CMK (cell line): ENCODE measurements at regions not wholly inside any gene's neighbourhood (a gene's known extent, or its start where the extent isn't known, plus 50 kb on each side); places are given as distances from the start of the nearest gene placed in this dataset.

Source experiments
- DNase-seq: peaks from one replicate; pipeline ENCODE4 v3.0.0-alpha.2; 2010; ENCODE audit warnings: low read depth

DNA sequence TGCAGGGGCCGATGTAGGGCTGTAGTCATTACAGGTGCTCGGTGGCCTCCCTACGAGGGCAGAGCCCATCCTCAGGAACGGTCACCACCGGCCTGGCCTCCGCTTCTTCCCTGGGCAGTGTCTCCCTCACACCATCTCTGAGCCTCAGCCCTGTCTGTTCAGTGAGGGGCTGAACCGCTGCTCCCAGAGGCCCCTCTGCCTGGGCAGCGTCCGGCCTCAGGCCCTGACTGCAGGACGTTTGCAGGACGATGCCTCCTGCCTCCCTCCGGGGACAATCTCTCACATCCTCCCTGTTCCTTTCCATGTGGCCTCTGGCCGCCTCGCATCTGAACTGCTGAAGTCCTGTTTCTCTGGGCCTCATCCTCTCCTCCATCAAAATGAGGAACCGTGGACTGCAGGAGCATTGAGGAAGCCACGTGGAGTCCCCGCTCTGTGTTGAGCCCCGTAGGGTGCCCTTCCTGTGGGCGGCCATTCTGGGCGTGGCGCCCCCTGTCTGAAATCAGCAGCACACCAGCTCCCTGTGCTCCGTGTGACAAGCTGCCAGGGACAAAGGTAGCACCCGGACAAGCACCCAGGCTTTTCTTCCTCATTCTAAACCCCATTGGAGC, 933.5 kb downstream of the BRD1 start:
- DNase-seq = no peak

DNA sequence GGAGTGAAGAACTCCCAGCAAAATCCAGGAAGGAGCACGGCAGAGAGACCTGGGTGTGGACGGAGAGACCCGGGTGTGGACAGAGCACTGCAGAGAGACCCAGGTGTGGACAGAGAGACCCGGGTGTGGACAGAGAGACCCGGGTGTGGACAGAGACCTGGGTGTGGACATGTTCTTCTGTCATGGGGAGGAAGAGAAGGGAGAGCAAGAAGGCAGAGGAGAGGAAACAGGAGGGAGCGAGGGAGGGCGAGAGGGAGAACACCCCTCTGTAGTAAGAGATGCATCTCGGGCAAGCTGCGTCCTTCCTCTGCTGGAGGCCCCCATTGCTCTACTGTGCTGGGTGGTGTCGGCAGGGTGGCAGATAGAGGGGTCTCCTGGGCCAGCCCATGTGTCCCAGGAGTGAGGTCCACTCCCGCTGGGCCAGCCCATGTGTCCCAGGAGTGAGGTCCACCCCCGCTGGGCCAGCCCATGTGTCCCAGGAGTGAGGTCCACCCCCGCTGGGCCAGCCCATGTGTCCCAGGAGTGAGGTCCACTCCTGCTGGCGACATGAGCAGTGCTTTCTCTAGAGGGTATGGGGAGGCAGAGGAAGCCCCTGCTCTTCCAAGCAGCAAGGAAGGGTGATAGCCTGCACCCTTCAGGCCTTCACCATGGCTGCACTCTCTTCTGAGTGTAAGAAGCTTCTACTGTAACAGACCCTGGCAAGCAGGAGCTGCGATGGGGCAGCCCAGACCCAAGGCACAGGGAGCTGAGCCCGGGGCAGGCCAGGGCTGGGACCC, 934.2 kb downstream of the BRD1 start:
- DNase-seq = no peak

DNA sequence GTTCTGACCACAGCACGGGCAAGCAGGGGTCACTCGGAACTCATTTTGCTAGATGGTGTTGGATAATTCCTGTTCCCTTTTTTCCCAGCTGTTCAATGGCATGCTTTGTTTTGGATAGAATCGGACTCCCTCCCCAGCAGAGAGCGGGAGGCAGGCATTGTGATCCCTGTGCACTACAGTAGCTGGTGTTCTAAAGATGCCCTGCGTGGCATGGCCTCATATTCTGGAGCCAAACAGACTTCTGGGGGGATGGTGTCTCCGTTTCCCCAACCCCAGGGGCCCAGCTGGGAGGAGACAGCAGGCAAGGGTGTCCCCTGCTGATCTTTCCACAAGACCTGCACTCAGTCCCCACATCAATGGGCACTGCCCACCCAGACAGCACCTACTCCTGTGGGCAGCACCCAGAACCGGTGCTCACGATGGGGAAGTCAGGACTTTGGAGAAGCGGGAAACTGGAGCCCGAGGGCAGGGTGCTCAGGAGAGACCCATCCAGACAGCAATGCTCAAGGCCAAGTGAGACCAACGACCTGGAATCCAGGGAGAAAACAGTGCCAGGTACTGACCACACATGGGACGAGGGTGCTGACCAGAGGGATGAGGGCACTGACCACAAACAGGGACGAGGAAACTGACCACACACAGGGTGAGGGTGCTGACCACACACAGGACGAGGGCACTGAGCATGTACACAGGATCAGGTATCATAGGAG, 934.9 kb downstream of the BRD1 start:
- DNase-seq = no peak

DNA sequence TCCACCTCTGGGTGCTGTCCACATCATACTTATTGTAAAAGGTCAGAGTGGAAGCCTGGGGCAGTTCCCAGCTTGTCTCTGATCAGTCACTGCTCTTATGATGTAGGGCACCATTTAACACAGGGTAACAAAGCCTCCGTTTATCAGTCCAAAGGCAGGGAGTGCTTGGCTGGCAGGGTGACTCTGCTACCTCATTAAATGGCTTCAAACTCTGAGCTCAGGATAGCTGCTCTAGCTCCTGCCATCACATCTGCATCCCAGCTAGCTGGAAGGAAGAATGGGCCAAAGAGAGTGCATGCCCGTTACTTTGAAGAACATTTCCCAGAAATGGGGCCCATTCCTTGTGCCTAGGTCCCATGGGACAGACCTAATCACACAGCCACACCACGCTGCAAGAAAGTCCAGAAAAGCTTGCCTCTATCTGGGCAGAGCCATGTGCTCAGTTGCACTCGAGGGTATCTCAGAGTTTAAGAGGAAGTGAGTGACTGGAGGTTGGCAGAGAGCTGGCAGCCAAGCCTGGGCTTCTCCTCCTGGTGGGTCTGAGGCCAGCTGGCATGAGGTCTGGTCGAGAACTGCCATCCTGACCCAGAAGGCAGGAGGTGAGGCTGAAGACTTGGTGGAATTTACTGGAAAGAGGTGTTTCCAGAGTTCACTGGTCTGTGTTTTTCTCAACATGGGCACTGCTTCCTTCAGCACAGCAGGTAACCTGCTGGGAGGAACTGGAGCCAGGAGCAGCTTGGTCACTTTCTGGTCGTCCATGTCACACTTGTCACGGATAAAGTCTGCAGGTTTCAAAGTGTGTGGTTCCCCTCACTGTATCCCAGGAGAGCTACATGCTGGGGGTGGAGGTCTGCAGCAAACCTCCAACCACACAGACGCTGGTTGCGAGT, 935.7 kb downstream of the BRD1 start:
- no peak for DNase-seq

DNA sequence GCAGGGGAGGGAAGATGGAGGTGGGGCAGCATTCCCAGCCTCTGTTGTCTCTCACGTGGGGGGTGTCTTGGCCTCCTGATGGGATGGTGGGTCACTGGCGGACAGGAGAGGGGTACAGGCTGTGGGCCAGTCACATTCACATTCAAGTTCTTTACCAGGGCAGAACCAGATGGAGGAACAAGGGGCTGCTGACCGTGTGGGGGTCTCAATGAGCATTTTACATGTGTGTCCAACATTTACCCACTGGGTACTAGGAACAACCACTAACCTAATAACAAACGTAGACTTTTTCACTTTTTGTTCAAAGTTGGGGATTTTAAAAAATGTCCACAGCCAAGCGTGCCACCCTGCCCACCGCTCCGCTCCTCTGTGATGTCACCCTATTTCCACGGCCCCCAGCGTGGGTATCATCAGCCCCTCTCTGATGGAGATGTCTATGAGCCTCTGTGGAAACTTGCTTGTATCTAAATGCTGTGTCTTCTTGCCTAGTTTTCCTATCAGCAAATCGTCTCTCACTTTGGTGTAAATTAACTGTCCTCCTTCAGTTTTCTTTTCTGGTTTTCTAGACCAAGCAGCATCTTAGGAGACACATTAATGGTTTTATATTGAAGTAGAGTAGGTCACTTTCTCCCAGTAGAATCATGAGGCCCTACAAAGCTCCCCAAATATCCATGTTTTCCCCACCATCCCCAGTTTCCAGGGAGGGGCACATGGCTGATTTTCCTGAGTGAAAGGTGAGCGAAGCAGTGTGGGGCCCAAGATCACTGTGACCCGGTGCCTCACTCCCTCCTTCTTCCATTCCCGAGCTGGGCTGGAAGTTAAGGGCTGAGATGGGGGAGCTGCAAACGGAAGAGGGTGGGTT, 936.7 kb downstream of the BRD1 start:
- no peak for DNase-seq

DNA sequence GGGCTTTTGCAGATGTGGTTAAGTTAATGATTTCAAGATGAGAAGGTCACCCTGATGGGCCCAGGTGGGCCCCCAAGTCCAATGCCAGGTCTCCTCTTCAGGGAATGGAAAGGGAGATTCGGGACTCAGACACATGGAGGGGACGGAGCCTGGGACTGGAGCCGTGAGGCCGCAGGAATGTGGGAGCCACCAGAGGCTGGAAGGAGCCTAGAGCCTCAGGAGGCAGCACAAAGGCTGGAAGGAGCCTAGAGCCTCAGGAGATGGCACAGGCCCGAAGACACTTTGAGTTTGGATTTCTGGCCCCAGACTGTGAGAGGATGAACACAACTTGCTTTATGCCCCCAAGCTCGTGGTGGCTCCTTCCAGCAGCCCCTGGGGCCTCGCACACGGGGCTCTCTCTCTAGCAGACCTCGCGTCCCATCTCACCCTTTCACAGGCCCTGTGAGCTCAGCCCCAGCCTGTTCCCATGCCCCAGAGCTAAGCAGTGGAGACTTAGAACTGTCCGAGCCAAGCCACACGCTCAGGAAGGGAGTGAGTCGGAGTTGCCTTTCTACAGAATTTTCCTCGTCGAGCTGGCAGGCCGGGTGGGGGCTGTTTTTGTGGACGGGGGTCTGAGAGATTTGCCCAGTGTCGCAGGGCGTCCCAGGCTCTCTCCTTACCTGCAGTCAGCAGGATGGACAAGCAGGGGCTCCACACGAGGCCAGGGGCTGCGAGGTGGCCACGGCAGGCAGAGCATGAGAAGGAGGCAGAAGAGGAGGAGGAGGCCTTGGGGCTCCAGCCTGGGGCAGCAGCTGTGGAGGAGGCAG, 937.6 kb downstream of the BRD1 start:
- DNase-seq = no peak

DNA sequence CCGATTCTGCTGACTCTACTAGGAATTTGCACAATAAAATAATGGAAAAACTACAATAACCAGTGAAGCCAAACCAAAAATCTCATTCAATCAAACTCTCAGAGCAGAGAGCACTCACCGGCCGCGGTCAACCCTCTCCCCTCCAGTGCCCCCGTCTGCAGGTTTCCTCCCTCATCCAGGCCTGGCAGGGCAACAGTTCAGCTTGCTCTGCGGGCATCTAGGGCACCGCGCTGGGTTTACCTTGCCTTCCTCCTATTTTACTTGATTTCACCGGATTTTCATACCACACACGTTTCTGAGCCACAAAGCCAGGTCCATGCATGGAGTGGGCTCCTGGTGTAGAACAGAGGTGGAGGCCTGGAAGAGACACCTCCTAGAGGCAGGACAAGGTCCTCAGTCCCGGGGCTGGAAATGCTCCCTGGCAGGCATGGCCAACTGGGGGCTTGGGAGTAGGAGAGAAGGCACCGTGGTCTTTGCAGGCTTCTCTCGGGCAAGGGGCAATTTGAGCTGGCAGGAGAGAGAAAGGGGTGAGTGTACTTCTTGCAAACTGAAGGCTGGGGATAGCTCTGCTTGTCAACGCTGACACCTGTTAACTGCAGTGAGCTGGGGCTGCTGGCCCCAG, 938.4 kb downstream of the BRD1 start:
- no peak for DNase-seq

DNA sequence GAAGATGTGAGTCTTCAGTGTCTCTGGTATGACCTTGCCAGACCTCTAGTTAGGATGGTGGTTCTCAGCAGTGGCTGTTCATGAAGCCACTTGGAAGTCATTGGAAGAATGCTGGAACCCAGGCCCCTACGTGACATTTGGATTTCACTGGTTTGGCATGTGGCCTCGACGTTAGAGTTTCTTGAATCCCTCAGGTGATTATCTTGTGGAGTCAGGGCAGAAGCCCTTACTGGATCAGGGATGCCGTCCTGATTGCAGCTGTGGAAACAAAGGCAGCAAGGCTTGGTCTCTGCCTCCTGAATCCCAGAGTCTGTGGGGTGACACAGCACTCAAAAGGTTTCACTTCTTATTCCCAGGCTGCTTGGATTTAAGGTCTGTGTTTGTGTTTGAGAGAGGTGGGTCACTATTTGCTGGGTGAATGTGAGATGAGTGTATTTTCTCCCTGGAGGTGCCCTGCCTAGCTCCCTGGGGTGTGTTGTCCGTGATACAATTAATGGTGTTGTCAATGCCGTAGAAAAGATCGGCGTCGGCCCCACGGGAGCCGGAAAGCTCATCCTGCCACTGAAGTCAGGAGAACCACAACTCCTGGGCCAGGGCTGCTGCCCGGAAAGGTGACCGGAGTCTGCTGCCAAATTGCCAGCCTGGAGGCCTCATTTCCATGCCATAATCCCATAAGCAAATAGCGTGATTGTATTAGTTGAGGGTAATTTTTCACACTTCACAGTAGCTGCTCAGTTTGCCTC, 939.0 kb downstream of the BRD1 start:
- no peak for DNase-seq

DNA sequence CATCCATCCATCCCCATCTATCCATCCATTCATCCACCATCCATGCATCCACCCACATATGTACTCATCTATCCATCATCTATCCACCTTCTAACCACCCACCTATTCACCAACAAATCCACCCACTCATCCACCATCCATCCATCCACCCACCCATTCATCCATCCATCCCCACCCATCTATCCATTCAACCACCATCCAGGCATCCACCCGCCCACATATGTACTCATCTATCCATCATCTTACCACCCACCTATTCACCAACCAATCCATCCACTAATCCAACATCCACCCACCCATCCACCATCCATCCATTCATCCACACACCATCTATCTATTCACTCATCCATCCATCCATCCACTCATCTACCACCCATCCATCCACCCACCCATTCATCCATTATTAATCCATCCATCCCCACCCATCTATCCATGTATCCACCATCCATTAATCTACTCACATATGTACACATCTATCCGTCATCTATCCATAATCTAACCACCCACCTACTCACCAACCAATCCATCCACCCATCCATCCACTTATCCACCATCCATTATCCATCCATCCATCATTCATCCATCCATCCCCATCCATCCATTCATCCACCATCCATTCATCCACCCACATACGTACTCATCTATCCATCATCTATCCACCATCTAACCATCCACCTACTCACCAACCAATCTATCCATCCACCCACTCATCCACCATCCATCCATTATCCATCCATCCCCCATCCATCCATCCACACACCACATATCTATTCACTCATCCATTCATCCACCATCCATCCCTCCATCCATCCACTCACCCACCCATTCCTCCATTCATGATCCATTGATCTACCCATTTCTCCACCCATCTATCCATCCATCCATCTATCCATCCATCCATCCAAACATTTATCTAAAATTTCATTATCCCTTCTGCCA, 940.0 kb downstream of the BRD1 start:
- no peak for DNase-seq

DNA sequence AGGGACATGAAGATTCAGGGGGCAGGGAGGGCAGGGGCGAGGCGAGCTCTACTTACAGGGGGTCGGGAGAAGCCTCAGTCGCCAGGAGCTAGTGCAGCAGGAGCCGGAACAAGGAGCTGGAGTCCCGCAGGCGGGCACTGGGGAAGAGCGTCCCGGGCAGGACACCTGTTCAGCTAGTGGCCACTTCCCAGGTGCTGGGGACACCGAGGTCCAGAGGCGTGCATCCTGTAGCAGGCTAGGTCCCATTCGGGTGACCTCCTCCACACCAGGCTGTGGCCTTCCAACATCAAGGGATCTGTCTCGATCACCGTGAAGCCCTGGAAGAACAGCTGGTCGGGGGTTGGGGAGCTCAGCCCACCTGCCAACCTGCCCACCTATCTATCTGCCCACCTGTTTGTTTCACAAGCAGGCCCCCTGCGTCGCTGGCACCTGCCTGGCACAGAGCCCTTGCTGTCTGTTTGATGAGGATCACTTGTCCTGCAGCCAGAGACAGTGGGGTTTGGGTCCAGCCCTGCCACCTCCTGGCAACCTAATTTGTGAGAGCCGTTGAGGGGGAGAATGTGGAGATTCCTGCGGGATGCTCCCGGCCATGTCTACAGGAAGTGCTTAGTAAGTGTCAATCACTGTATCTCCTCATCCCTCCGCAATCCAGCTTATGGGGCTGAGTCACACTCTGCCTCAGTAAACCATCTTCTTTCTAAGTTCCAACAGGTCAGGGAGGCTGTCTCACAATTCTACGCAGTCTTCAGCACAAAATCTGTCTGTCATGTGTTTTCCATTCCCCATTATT, 940.9 kb downstream of the BRD1 start:
- no peak for DNase-seq

DNA sequence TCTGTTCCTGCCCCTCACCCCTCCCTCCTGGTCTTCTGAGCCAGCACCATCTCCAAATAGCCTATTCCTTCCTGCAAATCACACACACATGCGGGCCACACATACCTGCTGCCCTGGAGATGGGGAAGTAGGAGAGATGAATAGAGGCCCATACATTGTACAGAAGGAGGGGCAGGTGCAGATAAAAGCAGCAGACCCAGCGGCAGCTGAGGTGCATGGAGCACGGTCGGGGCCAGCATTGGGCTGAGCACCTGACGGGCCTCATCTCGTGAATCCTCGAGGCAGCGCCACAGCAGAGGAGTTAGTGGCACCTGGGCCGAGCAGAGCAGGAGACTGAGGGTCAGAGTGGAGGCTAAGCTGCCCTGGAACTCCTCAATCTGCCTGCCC, 941.8 kb downstream of the BRD1 start:
- no peak for DNase-seq

DNA sequence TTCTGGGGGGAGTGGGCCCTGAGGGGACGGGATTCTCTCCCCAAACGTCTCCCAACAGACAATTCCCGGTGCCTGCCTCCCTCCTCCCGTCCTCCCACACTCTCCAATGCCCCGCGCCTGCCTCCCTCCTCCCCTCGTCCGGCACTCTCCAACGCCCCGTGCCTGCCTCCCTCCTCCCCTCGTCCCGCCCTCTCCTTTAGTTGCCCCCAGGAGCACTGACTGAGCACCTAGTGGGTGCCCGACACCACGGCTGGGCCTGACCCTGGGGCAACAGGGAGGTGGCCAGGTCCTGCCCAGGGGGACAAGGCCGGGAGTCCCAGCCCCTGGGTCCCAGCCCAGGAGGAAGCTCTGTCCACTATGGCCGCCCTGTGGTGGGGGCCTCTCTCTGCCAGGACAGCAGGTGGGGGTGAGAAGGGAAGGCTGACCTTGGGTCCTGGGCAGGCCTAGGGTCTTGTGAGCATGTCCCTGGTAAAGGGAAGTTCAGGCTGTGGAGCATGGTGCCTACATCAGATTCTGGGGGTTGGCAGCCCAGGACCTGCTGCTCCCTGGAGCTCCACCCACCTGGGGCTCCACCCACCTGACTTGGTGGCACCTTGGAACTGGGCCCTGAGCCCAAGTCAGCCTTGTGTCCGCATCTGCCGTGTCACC, 942.3 kb downstream of the BRD1 start:
- DNase-seq = no peak

DNA sequence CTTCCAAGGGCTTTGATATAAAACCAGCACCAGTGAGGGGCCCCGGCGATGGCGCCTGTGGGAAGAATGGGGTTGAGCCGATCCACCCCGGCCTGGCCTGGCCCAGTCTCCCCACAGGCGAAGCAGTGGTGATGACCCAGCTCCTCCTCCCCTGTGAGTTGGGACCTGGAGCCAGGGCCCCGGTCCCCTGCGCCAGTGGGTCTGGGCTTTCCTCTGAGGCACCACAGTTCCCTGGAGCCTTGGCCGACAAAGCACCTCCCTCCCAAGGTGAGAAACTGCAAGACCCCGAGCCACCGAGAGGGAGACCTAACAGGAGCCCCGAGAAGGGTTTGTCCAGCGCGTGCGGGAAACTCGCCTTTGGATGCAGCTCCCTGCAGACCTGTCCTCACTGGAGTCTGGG, 942.9 kb downstream of the BRD1 start:
- DNase-seq = no peak

DNA sequence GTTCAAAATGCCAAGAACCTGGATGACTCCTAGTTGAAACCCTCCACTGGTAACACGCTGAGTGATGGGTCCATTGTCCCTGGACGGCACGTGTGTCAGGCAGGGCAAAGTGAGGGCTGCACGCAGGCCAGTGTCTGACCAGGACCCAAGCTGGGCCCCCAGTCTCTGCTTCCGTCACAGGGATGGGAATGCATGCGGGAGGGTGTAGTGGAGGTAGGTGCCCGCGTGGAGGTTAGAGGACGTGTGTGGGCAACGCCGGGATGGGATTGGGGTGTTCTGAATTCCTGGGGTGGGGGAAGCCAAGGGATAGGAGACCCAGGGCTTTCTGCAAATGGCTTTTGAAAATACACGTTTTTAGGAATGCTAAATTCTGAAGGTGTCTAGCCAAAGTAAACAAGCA, 943.3 kb downstream of the BRD1 start:
- no peak for DNase-seq

DNA sequence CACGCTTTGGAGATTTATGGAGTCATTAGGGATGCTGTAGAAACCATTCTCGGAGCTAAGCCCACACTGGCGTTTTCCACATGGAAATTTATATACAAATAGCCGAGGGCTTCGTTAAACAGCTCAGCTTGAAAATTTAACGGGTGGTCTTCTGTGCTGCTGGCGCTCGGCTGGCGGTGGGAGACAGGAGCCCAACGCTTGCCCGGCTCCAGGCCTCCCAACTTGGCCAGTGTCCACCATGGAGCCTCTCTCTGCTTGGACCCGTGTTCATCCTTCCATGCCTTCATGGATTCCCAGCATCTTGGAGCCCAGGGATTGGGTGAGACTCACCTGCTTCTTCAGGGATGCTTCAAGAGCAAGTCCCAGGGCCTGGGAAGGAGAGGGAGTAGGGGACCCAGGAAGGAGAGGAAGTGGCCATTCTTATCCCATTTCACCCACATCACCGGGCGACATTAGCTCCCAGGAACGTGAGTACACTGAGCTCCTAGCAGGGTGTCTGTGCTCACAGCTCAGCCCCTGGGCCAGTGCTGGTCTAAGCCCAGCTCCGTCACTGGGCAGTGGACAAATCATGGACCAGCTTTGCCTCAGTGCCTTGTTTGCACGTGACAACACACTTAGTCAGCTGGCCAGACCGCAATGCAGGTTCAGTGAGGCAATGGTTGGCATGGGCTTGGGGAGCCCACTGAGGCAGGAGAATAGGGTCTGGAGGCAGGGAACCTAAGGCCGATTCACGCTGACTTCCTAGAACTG, 944.3 kb downstream of the BRD1 start:
- no peak for DNase-seq

DNA sequence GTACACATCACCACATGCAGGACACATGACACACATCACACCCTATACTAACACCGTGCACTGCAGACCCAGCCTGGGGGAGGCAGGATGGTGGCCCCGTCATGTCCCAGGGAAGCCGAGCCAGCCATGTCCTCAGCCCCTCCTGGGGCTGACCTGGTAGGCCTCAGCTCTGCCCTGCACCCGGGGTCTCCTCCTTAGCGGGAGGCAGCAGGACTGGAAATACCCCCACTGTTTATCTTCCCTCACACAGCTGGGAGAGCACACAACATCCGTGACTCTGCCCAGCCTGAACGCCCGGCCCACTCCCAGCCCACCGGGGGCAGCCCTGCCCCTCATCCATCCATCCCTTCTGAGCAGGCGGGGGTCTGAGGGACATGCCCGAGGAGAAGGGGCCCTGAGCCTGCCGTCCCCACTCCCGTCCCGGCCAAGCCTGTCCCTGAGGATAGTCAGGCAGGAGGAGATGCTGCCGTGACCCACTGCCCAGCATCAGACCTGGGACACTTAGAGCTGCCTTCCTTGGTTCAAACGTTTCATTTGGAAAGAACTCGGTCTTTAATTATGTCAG, 945.0 kb downstream of the BRD1 start:
- no peak for DNase-seq
